A549 (cell line): ENCODE measurements at regions not wholly inside any gene's neighbourhood (a gene's known extent, or its start where the extent isn't known, plus 50 kb on each side); places are given as distances from the start of the nearest gene placed in this dataset.

Source experiments
- ATAC-seq, 2 experiments: fragments of 200-7000 bp in 1 of 2; fragments of >200 bp in 1 of 2; cut with Nextera tagmentation in 1 of 2; cut with Tn5 transposase in 1 of 2; 3 replicates each; pipeline versions ENCODE4 v1.8.0 to v1.9.1; 2018 to 2020; ENCODE audit warnings: mild to moderate bottlenecking in 1 of 2, moderate library complexity in 1 of 2
- CTCF ChIA-PET: fragments of 300-600 bp; sonication (Branson Sonifier 250); formaldehyde crosslinking; extraction: SDS; loops from one replicate; lab custom pipeline; 2021; ENCODE audit warnings: antibody characterized with exemption, inconsistent platforms; lab: Yijun Ruan, JAX
- POLR2A ChIA-PET: fragments of 350-600 bp; formaldehyde crosslinking; extraction: SDS; loops from one replicate; lab custom pipeline; 2021; ENCODE audit warnings: antibody characterized with exemption, inconsistent platforms; lab: Yijun Ruan, JAX
- DNase-seq, 2 experiments: peaks; one replicate each; pipeline versions ENCODE4 v3.0.0 to v3.0.0-alpha.2; 2011 to 2016; ENCODE audit warnings: low read depth in 1 of 2, low spot score in 1 of 2
- FAIRE-seq: peaks from 2 replicates; lab custom pipeline; 2011; peaks lifted over from hg19 to GRCh38; lab: Jason Lieb, UNC
- H3K27ac ChIP-seq, 2 experiments: fragments of >200 bp; sonication (Bioruptor Twin); formaldehyde crosslinking; 3 replicates each; pipeline ENCODE4 v1.5.1; 2016 to 2017
- H3K4me1 ChIP-seq: fragments of >200 bp; sonication (Bioruptor Twin); formaldehyde crosslinking; 3 replicates; pipeline ENCODE4 v1.6.1; 2016
- H3K4me2 ChIP-seq: fragments of >200 bp; sonication (Bioruptor Twin); formaldehyde crosslinking; 3 replicates; pipeline ENCODE4 v1.6.1; 2016
- H3K4me3 ChIP-seq: fragments of >200 bp; sonication (Bioruptor Twin); formaldehyde crosslinking; 3 replicates; pipeline ENCODE4 v1.5.1; 2016
- H3K9me3 ChIP-seq: fragments of >200 bp; sonication (Bioruptor Twin); formaldehyde crosslinking; 3 replicates; pipeline ENCODE4 v1.6.1; 2016
- CBX2 ChIP-seq: fragments of 200-600 bp; sonication (generic); IDR thresholded peaks from 2 replicates; pipeline ENCODE4 v1.6.1; 2016; ENCODE audit warnings: low read depth, mild to moderate bottlenecking, borderline replicate concordance
- GATA3 ChIP-seq: IDR thresholded peaks from 2 replicates; pipeline ENCODE4 v1.6.1; 2012; ENCODE audit warnings: borderline replicate concordance
- HDAC2 ChIP-seq: fragments of 200-600 bp; sonication (generic); IDR thresholded peaks from 2 replicates; pipeline ENCODE4 v1.6.1; 2016
- HEYL ChIP-seq: fragments of 250-450 bp; sonication (Bioruptor Pico); IDR thresholded peaks from 2 replicates; pipeline ENCODE4 v1.8.0; 2021; ENCODE audit warnings: mild to moderate bottlenecking, moderate library complexity
- HOXA7 ChIP-seq: fragments of 250-450 bp; sonication (Bioruptor Pico); IDR thresholded peaks from 2 replicates; pipeline ENCODE4 v1.5.0; 2020; ENCODE audit warnings: mild to moderate bottlenecking, moderate library complexity
- HOXB13 ChIP-seq: fragments of 250-450 bp; sonication (Bioruptor Pico); IDR thresholded peaks from 2 replicates; pipeline ENCODE4 v1.5.0; 2020; ENCODE audit warnings: low read depth, mild to moderate bottlenecking, moderate library complexity
- HOXB5 ChIP-seq: fragments of 250-450 bp; sonication (Bioruptor Pico); IDR thresholded peaks from 2 replicates; pipeline ENCODE4 v1.5.0; 2020; ENCODE audit warnings: mild to moderate bottlenecking, moderate library complexity
- NFE2L2 ChIP-seq: fragments of 150-350 bp; conservative IDR thresholded peaks from 2 replicates; pipeline ENCODE4 v1.6.1; 2014; ENCODE audit warnings: low read length
- NR3C1 ChIP-seq: fragments of >200 bp; sonication (Bioruptor Twin); formaldehyde crosslinking; IDR thresholded peaks from 3 replicates; pipeline ENCODE4 v1.6.1; 2017
- PHF8 ChIP-seq: fragments of 200-600 bp; sonication (generic); IDR thresholded peaks from 2 replicates; pipeline ENCODE4 v1.6.1; 2016; ENCODE audit warnings: low read depth, mild to moderate bottlenecking, antibody characterized with exemption, moderate library complexity, borderline replicate concordance
- POLR2A ChIP-seq: IDR thresholded peaks from 2 replicates; pipeline ENCODE4 v1.6.1; 2012; ENCODE audit warnings: mild to moderate bottlenecking, low read length
- RCOR1 ChIP-seq: fragments of 150-350 bp; IDR thresholded peaks from 2 replicates; pipeline ENCODE4 v1.6.1; 2014; ENCODE audit warnings: antibody characterized with exemption, low read length, low read depth
- RFX5 ChIP-seq: fragments of 450-650 bp; IDR thresholded peaks from 2 replicates; pipeline ENCODE4 v1.7.1; 2014; ENCODE audit warnings: antibody characterized with exemption, mild to moderate bottlenecking, moderate library complexity
- RNF2 ChIP-seq: fragments of 200-600 bp; sonication (generic); IDR thresholded peaks from 2 replicates; pipeline ENCODE4 v1.6.1; 2016; ENCODE audit warnings: low read depth, mild to moderate bottlenecking, antibody characterized with exemption, moderate library complexity, borderline replicate concordance
- TFCP2L1 ChIP-seq: fragments of 250-450 bp; sonication (Bioruptor Pico); IDR thresholded peaks from 2 replicates; pipeline ENCODE4 v1.5.0; 2021; ENCODE audit warnings: mild to moderate bottlenecking
- ZFP36 ChIP-seq: fragments of 450-650 bp; IDR thresholded peaks from 2 replicates; pipeline ENCODE4 v1.6.1; 2014; ENCODE audit warnings: borderline replicate concordance; ENCODE audit not compliant: partially characterized antibody
- ZSCAN20 ChIP-seq: fragments of 250-450 bp; sonication (Bioruptor Pico); IDR thresholded peaks from 2 replicates; pipeline ENCODE4 v1.8.0; 2022; ENCODE audit warnings: mild to moderate bottlenecking, moderate library complexity
- WGBS: methylation state at CpG from one replicate; pipeline ENCODE4 v1.1.6; 2017; ENCODE audit errors: missing lambda C conversion rate; 5-methylcytosine and 5-hydroxymethylcytosine counted together
- TF ChIP-seq, protein P1 (sequence below): fragments of 250-450 bp; sonication (Bioruptor Pico); IDR thresholded peaks from 2 replicates; pipeline ENCODE4 v1.5.0; 2020; ENCODE audit warnings: low read depth, mild to moderate bottlenecking, moderate library complexity
- TF ChIP-seq, protein P2 (sequence below): fragments of >200 bp; sonication (Bioruptor Twin); formaldehyde crosslinking; IDR thresholded peaks from 3 replicates; pipeline ENCODE4 v1.5.1; 2016
- TF ChIP-seq, protein P3 (sequence below): fragments of 150-350 bp; IDR thresholded peaks from 2 replicates; pipeline ENCODE4 v1.6.1; 2014; ENCODE audit warnings: low read depth, mild to moderate bottlenecking, low read length

DNA sequence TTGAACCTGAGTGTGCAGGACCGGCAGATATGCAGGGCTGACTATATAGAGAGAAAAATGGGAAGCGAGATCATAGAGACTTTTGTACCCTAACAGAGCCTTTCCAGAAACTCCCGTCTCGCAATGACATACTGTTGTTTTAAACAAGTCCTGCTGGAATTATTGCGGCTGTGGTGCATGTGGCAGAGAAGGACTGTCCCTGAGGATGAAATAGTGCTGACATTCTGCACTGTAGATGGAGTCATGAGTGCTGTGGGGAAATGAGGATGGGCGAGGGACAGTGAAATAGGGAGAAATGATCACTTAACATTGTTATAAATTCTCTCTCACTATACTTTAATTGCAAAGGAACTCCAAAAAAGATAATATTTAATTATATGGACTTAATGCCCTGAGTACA, 50.4 kb upstream of the KLHL14 start:
- TF ChIP-seq TFCP2L1 (no peak), RFX5 (no peak), CBX2 (no peak), PHF8 (no peak), HOXA7 (CRISPR knock-in tag) (no peak), RCOR1 (no peak), RNF2 (no peak), NR3C1 (no peak), ZSCAN20 (CRISPR knock-in tag) (no peak), HDAC2 (no peak), HEYL (CRISPR knock-in tag) (no peak), HOXB5 (CRISPR knock-in tag) (no peak), POLR2A (no peak), NFE2L2 (no peak), HOXB13 (CRISPR knock-in tag) (no peak), ZFP36 (no peak), GATA3 (no peak)
- TF ChIP-seq, protein P1, sequence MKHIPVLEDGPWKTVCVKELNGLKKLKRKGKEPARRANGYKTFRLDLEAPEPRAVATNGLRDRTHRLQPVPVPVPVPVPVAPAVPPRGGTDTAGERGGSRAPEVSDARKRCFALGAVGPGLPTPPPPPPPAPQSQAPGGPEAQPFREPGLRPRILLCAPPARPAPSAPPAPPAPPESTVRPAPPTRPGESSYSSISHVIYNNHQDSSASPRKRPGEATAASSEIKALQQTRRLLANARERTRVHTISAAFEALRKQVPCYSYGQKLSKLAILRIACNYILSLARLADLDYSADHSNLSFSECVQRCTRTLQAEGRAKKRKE: no peak
- TF ChIP-seq, protein P2, sequence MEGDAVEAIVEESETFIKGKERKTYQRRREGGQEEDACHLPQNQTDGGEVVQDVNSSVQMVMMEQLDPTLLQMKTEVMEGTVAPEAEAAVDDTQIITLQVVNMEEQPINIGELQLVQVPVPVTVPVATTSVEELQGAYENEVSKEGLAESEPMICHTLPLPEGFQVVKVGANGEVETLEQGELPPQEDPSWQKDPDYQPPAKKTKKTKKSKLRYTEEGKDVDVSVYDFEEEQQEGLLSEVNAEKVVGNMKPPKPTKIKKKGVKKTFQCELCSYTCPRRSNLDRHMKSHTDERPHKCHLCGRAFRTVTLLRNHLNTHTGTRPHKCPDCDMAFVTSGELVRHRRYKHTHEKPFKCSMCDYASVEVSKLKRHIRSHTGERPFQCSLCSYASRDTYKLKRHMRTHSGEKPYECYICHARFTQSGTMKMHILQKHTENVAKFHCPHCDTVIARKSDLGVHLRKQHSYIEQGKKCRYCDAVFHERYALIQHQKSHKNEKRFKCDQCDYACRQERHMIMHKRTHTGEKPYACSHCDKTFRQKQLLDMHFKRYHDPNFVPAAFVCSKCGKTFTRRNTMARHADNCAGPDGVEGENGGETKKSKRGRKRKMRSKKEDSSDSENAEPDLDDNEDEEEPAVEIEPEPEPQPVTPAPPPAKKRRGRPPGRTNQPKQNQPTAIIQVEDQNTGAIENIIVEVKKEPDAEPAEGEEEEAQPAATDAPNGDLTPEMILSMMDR: no peak
- TF ChIP-seq, protein P3, sequence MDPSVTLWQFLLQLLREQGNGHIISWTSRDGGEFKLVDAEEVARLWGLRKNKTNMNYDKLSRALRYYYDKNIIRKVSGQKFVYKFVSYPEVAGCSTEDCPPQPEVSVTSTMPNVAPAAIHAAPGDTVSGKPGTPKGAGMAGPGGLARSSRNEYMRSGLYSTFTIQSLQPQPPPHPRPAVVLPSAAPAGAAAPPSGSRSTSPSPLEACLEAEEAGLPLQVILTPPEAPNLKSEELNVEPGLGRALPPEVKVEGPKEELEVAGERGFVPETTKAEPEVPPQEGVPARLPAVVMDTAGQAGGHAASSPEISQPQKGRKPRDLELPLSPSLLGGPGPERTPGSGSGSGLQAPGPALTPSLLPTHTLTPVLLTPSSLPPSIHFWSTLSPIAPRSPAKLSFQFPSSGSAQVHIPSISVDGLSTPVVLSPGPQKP: no peak
- no peaks in the 10 kb centered on the region for H3K4me1 ChIP-seq
- FAIRE-seq: no peak
- no peak for DNase-seq
- POLR2A ChIA-PET: no interaction called here
- 37% methylated on average over 6 of the region's 6 CpGs for WGBS
- no peak for ATAC-seq
- no peaks in the 10 kb centered on the region for H3K9me3 ChIP-seq
- H3K4me2 ChIP-seq: no peak overlapping the region
- H3K4me3 ChIP-seq: no peak overlapping the region
- CTCF ChIA-PET: no interaction called here
- H3K27ac ChIP-seq: no peak overlapping the region
